ENCODE measurements at regions not wholly inside any gene's neighbourhood (a gene's known extent, or its start where the extent isn't known, plus 50 kb on each side); places are given as distances from the start of the nearest gene placed in this dataset.

DNA sequence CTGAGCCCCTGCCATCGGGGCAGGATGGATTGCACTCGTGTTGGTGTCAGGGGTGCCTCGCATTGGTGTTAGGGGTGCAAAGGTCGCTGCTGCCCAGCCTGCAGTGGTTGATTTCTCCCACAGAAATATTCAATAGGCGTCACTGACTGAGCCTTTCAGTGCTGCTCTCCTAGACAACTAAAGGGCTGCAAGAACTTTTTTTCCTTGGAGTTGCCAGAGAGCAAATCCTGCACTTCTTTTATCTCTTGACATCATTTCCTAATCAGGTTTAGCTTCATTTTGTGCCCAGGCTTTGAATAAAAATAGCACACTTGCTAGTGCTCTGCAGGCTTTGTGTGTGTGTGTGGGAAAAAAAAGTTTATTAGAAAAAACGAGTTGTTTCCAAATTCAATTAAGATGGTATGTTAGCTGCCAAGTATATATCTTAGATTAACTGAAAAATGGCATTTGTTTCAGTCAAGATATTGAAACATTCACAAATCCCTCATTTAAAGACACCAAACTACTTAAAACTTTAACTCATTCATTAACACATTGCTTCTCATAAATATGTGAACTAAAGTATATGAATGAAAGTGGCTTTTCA lies 125.6 kb downstream of the SOCS6 start:
- Histone ChIP-seq H3K36me3 (ENCODE audit: insufficient read depth, insufficient read length, low read length) (no peaks in the 10 kb centered on the region), H3K4me3 (ENCODE audit: insufficient read length, low read depth) (no peak overlapping the region), H3K9me3 (ENCODE audit: insufficient read depth, low read length) (no peaks in the 10 kb centered on the region), H3K4me1 (ENCODE audit: insufficient read depth, insufficient read length) (no peaks in the 10 kb centered on the region), H3K27me3 (ENCODE audit: insufficient read depth, insufficient read length) (no peaks in the 10 kb centered on the region), H3K9ac (ENCODE audit: insufficient read length, low read depth) (no peak overlapping the region)
- no peak for DNase-seq (ENCODE audit: low read depth, low spot score)
- no peak for TF ChIP-seq YY1 (IDR thresholded peaks at IDR 0.05; ENCODE audit: insufficient read depth, insufficient read length)
- TF ChIP-seq SUZ12 (IDR thresholded peaks at IDR 0.05; ENCODE audit: extremely low read depth, insufficient read depth, insufficient read length), result no peak
- TF ChIP-seq ZNF274 (IDR thresholded peaks at IDR 0.05; ENCODE audit: low read depth, low read length), result no peak

GRCh38 chr18:70413455-70413854 lies 124.6 kb downstream of the SOCS6 start:
- no peaks in the 10 kb centered on the region for H3K9me3 ChIP-seq (ENCODE audit: insufficient read depth, low read length)
- H3K36me3 ChIP-seq (ENCODE audit: insufficient read depth, insufficient read length, low read length), result no peaks in the 10 kb centered on the region
- no peaks in the 10 kb centered on the region for H3K27me3 ChIP-seq (ENCODE audit: insufficient read depth, insufficient read length)
- no peak for DNase-seq (ENCODE audit: low read depth, low spot score)
- TF ChIP-seq SUZ12 (IDR thresholded peaks at IDR 0.05; ENCODE audit: extremely low read depth, insufficient read depth, insufficient read length) (no peak), YY1 (IDR thresholded peaks at IDR 0.05; ENCODE audit: insufficient read depth, insufficient read length) (no peak), ZNF274 (IDR thresholded peaks at IDR 0.05; ENCODE audit: low read depth, low read length) (no peak)
- no peak overlapping the region for H3K9ac ChIP-seq (ENCODE audit: insufficient read length, low read depth)
- no peaks in the 10 kb centered on the region for H3K4me1 ChIP-seq (ENCODE audit: insufficient read depth, insufficient read length)
- no peak overlapping the region for H3K4me3 ChIP-seq (ENCODE audit: insufficient read length, low read depth)

DNA sequence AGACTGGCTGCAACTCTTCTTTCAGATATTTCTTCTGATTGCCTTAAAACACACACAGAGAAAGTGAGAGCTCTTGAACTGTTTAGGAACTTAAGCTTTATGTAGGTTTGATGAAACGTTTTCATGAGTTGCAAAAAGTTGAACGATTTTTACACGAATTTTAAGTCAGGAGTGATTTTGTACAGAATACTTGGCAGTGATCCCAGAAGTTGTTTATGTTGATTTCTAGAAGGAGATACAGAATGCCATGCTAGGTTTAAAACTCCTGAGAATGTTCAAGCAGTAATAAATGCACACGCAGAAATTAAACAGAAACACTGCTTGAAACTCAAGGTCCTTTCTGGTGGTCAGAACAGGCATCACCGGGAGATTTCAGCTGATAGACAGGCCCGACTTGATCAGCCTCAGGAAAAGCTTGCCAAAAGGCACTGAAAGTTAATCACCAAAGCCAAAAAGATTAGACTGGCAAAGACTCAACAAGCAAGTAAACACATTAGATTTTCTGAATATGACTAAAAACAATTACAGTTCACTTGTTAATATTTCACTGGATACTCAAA lies 123.1 kb downstream of the SOCS6 start:
- TF ChIP-seq SUZ12 (IDR thresholded peaks at IDR 0.05; ENCODE audit: extremely low read depth, insufficient read depth, insufficient read length), result no peak
- TF ChIP-seq ZNF274 (IDR thresholded peaks at IDR 0.05; ENCODE audit: low read depth, low read length), result no peak
- no peak for TF ChIP-seq YY1 (IDR thresholded peaks at IDR 0.05; ENCODE audit: insufficient read depth, insufficient read length)
- DNase-seq (ENCODE audit: low read depth, low spot score), result no peak
- Histone ChIP-seq H3K4me3 (ENCODE audit: insufficient read length, low read depth) (no peak overlapping the region), H3K36me3 (ENCODE audit: insufficient read depth, insufficient read length, low read length) (no peaks in the 10 kb centered on the region), H3K9ac (ENCODE audit: insufficient read length, low read depth) (no peak overlapping the region), H3K4me1 (ENCODE audit: insufficient read depth, insufficient read length) (no peaks in the 10 kb centered on the region), H3K9me3 (ENCODE audit: insufficient read depth, low read length) (no peaks in the 10 kb centered on the region), H3K27me3 (ENCODE audit: insufficient read depth, insufficient read length) (no peaks in the 10 kb centered on the region)

GRCh38 chr18:70411307-70411706 lies 122.5 kb downstream of the SOCS6 start:
- Histone ChIP-seq H3K4me1 (ENCODE audit: insufficient read depth, insufficient read length) (no peaks in the 10 kb centered on the region), H3K27me3 (ENCODE audit: insufficient read depth, insufficient read length) (no peaks in the 10 kb centered on the region), H3K9me3 (ENCODE audit: insufficient read depth, low read length) (no peaks in the 10 kb centered on the region), H3K36me3 (ENCODE audit: insufficient read depth, insufficient read length, low read length) (no peaks in the 10 kb centered on the region), H3K4me3 (ENCODE audit: insufficient read length, low read depth) (no peak overlapping the region), H3K9ac (ENCODE audit: insufficient read length, low read depth) (no peak overlapping the region)
- DNase-seq (ENCODE audit: low read depth, low spot score), result no peak
- no peak for TF ChIP-seq SUZ12 (IDR thresholded peaks at IDR 0.05; ENCODE audit: extremely low read depth, insufficient read depth, insufficient read length)
- TF ChIP-seq ZNF274 (IDR thresholded peaks at IDR 0.05; ENCODE audit: low read depth, low read length), result no peak
- no peak for TF ChIP-seq YY1 (IDR thresholded peaks at IDR 0.05; ENCODE audit: insufficient read depth, insufficient read length)

DNA sequence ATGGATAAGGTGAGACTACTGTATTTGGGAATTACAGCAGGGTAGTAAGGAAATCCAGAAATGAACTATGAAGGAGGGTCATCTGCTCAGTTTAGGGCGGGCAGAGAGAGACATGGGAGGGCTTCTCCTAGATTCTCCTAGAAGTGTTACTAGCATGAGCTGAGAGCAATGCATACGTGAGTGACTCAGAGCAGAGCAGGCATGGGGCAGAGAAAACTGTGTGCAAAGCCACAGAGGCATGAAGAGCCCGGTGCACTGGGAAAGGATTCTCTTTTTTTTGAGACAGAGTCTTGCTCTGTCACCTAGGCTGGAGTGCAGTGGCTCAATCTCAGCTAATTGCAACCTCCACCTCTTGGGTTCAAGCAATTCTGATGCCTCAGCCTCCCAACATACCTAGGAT lies 116.2 kb downstream of the SOCS6 start:
- DNase-seq (ENCODE audit: low read depth, low spot score), result no peak
- H3K9ac ChIP-seq (ENCODE audit: insufficient read length, low read depth), result no peak overlapping the region
- no peaks in the 10 kb centered on the region for H3K9me3 ChIP-seq (ENCODE audit: insufficient read depth, low read length)
- no peaks in the 10 kb centered on the region for H3K36me3 ChIP-seq (ENCODE audit: insufficient read depth, insufficient read length, low read length)
- H3K27me3 ChIP-seq (ENCODE audit: insufficient read depth, insufficient read length), result no peaks in the 10 kb centered on the region
- H3K4me3 ChIP-seq (ENCODE audit: insufficient read length, low read depth), result no peak overlapping the region
- no peaks in the 10 kb centered on the region for H3K4me1 ChIP-seq (ENCODE audit: insufficient read depth, insufficient read length)
- TF ChIP-seq YY1 (IDR thresholded peaks at IDR 0.05; ENCODE audit: insufficient read depth, insufficient read length) (no peak), ZNF274 (IDR thresholded peaks at IDR 0.05; ENCODE audit: low read depth, low read length) (no peak), SUZ12 (IDR thresholded peaks at IDR 0.05; ENCODE audit: extremely low read depth, insufficient read depth, insufficient read length) (no peak)

- TF ChIP-seq YY1 (IDR thresholded peaks at IDR 0.05; ENCODE audit: insufficient read depth, insufficient read length) (no peak), ZNF274 (IDR thresholded peaks at IDR 0.05; ENCODE audit: low read depth, low read length) (no peak), SUZ12 (IDR thresholded peaks at IDR 0.05; ENCODE audit: extremely low read depth, insufficient read depth, insufficient read length) (no peak)
- H3K9me3 ChIP-seq (ENCODE audit: insufficient read depth, low read length), result no peaks in the 10 kb centered on the region
These were observed 111.6 kb downstream of the SOCS6 start for GRCh38 chr18:70400476-70400875.

GRCh38 chr18:70398076-70398475 lies 109.2 kb downstream of the SOCS6 start:
- no peak for DNase-seq (ENCODE audit: low read depth, low spot score)
- Histone ChIP-seq H3K27me3 (ENCODE audit: insufficient read depth, insufficient read length) (no peaks in the 10 kb centered on the region), H3K36me3 (ENCODE audit: insufficient read depth, insufficient read length, low read length) (no peaks in the 10 kb centered on the region), H3K4me3 (ENCODE audit: insufficient read length, low read depth) (no peak overlapping the region), H3K9ac (ENCODE audit: insufficient read length, low read depth) (no peak overlapping the region), H3K4me1 (ENCODE audit: insufficient read depth, insufficient read length) (no peaks in the 10 kb centered on the region), H3K9me3 (ENCODE audit: insufficient read depth, low read length) (no peaks in the 10 kb centered on the region)
- no peak for TF ChIP-seq ZNF274 (IDR thresholded peaks at IDR 0.05; ENCODE audit: low read depth, low read length)

More at GRCh38 chr18:70400476-70400875, 111.6 kb downstream of the SOCS6 start:
- DNase-seq (ENCODE audit: low read depth, low spot score), result no peak
- Histone ChIP-seq H3K9ac (ENCODE audit: insufficient read length, low read depth) (no peak overlapping the region), H3K36me3 (ENCODE audit: insufficient read depth, insufficient read length, low read length) (no peaks in the 10 kb centered on the region), H3K4me3 (ENCODE audit: insufficient read length, low read depth) (no peak overlapping the region), H3K4me1 (ENCODE audit: insufficient read depth, insufficient read length) (no peaks in the 10 kb centered on the region), H3K27me3 (ENCODE audit: insufficient read depth, insufficient read length) (no peaks in the 10 kb centered on the region)
